GM06990 (cell line): ENCODE measurements at regions not wholly inside any gene's neighbourhood (a gene's known extent, or its start where the extent isn't known, plus 50 kb on each side); places are given as distances from the start of the nearest gene placed in this dataset.
"Not testable (repeated sequence)": the region's sequence is repeated elsewhere in the genome, so short reads cannot be mapped to it uniquely, and the experiment has no call there.

Experiments
- DNase-seq: peaks from one replicate; pipeline ENCODE4 v3.0.0-alpha.2; 2011; ENCODE audit not compliant: insufficient read length; ENCODE audit errors: extremely low read depth
- H3K27me3 ChIP-seq: replicated peaks from 2 replicates; pipeline ENCODE4 v1.6.0; 2011; ENCODE audit warnings: low read length; ENCODE audit not compliant: control insufficient read depth, insufficient read depth
- H3K36me3 ChIP-seq: 2 replicates; pipeline ENCODE4 v1.5.1; 2011; ENCODE audit warnings: low read length; ENCODE audit not compliant: control insufficient read depth, insufficient read depth
- H3K4me3 ChIP-seq: replicated peaks from 2 replicates; pipeline ENCODE4 v1.5.1; 2011; ENCODE audit warnings: low read depth, mild to moderate bottlenecking, control low read depth, low read length
- TF ChIP-seq, protein P1 (sequence below): IDR thresholded peaks from 2 replicates; pipeline ENCODE4 v1.5.1; 2011; ENCODE audit warnings: low read length, control low read depth, mild to moderate bottlenecking, inconsistent platforms; ENCODE audit not compliant: insufficient read depth, poor library complexity, severe bottlenecking

- DNase-seq: no peak
- Histone ChIP-seq H3K27me3 (peaks cover 2% of the 10 kb centered on the region; the same call in 1 of the 2 replicates), H3K36me3 (no peaks in the 10 kb centered on the region), H3K4me3 (no peak overlapping the region)
- TF ChIP-seq, protein P1, sequence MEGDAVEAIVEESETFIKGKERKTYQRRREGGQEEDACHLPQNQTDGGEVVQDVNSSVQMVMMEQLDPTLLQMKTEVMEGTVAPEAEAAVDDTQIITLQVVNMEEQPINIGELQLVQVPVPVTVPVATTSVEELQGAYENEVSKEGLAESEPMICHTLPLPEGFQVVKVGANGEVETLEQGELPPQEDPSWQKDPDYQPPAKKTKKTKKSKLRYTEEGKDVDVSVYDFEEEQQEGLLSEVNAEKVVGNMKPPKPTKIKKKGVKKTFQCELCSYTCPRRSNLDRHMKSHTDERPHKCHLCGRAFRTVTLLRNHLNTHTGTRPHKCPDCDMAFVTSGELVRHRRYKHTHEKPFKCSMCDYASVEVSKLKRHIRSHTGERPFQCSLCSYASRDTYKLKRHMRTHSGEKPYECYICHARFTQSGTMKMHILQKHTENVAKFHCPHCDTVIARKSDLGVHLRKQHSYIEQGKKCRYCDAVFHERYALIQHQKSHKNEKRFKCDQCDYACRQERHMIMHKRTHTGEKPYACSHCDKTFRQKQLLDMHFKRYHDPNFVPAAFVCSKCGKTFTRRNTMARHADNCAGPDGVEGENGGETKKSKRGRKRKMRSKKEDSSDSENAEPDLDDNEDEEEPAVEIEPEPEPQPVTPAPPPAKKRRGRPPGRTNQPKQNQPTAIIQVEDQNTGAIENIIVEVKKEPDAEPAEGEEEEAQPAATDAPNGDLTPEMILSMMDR: no peak
Measured at GRCh38 chr6:167708501-167709094, 118.1 kb upstream of the AFDN start.

DNA sequence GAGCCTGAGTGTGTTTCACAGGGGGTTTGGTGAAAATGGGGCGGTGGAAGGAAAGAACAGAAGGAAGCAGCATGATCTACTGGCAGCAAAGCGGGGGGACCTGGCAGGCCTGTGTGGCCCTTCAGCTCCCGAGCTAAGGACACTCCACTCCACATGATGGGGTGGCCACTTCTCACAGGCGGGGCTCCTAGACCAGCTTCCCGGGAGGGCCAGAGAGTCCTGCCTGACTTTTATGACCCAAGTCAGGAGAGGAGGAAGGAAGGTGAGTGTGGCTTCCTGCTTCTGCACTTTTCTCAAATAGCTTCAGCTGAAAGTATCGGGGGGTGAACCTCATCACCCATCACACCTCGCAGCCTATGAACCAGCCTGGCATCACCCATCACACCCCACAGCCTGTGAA, 117.5 kb upstream of the AFDN start:
- Histone ChIP-seq H3K27me3 (peaks cover 3% of the 10 kb centered on the region; the same call in 1 of the 2 replicates), H3K4me3 (no peak overlapping the region)
- DNase-seq: no peak

GRCh38 chr6:167709776-167710336, 116.9 kb upstream of the AFDN start:
- DNase-seq, H3K4me3 ChIP-seq, H3K36me3 ChIP-seq, H3K27me3 ChIP-seq: not testable (repeated sequence)

More for the DNA sequence above, 117.5 kb upstream of the AFDN start:
- TF ChIP-seq, protein P1: no peak
- no peaks in the 10 kb centered on the region for H3K36me3 ChIP-seq

GRCh38 chr6:167710363-167710920, 116.3 kb upstream of the AFDN start:
- H3K4me3 ChIP-seq: no peak overlapping the region
- H3K36me3 ChIP-seq: no peaks in the 10 kb centered on the region
- H3K27me3 ChIP-seq: peaks cover 3% of the 10 kb centered on the region; the same call in 1 of the 2 replicates
- DNase-seq: no peak
- TF ChIP-seq, protein P1: no peak

DNA sequence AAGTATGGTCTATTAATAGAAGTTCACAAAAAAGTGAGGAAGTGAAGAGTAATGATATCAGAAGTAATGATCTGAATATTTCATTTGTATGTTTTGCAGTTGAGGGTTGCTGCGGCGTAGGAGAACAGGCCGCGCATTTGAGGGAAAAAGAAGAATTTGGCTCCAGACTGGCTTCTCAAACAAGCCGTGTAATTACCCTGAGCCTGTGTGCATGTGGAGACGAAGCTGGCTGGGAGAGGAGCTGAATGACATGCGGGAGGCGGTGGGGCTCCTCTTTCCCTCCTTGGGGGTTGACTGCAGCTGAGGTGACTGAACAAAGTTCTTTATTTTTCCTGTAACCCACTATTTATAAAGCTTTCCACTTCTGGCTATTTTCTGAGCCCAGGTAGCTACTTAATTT, 115.5 kb upstream of the AFDN start:
- Histone ChIP-seq H3K4me3 (no peak overlapping the region), H3K27me3 (peaks cover 3% of the 10 kb centered on the region; the same call in 1 of the 2 replicates), H3K36me3 (no peaks in the 10 kb centered on the region)
- TF ChIP-seq, protein P1: no peak
- no peak for DNase-seq
